ENCODE measurements at regions not wholly inside any gene's neighbourhood (a gene's known extent, or its start where the extent isn't known, plus 50 kb on each side); places are given as distances from the start of the nearest gene placed in this dataset.

GRCh38 chr4:17204908-17205307 is 306.5 kb upstream of the LDB2 start:
- Histone ChIP-seq H4K20me1 (ENCODE audit: insufficient read depth, low read length, poor library complexity, severe bottlenecking) (no peaks in the 10 kb centered on the region), H3K9ac (ENCODE audit: low read depth, low read length, poor library complexity, severe bottlenecking) (no peak overlapping the region), H3K9me2 (replicated peaks; ENCODE audit: low read depth, low read length) (no peaks in the 10 kb centered on the region), H3K4me3 (ENCODE audit: low read length, poor library complexity, severe bottlenecking) (no peak overlapping the region), H3K9me3 (ENCODE audit: insufficient read depth, low read depth, low read length) (no peaks in the 10 kb centered on the region), H3K27me3 (ENCODE audit: insufficient read depth, low read length, poor library complexity, severe bottlenecking) (no peaks in the 10 kb centered on the region), H3K4me2 (ENCODE audit: low read depth, low read length, poor library complexity, severe bottlenecking) (no peak overlapping the region), H3K79me2 (ENCODE audit: insufficient read depth, low read length) (no peaks in the 10 kb centered on the region), H3K4me1 (ENCODE audit: insufficient read depth, low read length, poor library complexity, severe bottlenecking) (no peaks in the 10 kb centered on the region), H3F3A (ENCODE audit: low read depth) (no peaks in the 10 kb centered on the region), H2AFZ (ENCODE audit: low read length) (no peak overlapping the region), H3K36me3 (ENCODE audit: insufficient read depth, low read length) (no peaks in the 10 kb centered on the region)
- no peak for TF ChIP-seq EZH2phosphoT487 (IDR thresholded peaks at IDR 0.05; ENCODE audit: borderline replicate concordance)

- Histone ChIP-seq H3K9ac (ENCODE audit: low read depth, low read length, poor library complexity, severe bottlenecking) (no peak overlapping the region), H3K36me3 (ENCODE audit: insufficient read depth, low read length) (no peaks in the 10 kb centered on the region), H3K4me1 (ENCODE audit: insufficient read depth, low read length, poor library complexity, severe bottlenecking) (no peaks in the 10 kb centered on the region), H3K79me2 (ENCODE audit: insufficient read depth, low read length) (no peaks in the 10 kb centered on the region), H3K9me2 (replicated peaks; ENCODE audit: low read depth, low read length) (no peaks in the 10 kb centered on the region), H3K9me3 (ENCODE audit: insufficient read depth, low read depth, low read length) (no peaks in the 10 kb centered on the region), H3F3A (ENCODE audit: low read depth) (no peaks in the 10 kb centered on the region), H3K27me3 (ENCODE audit: insufficient read depth, low read length, poor library complexity, severe bottlenecking) (no peaks in the 10 kb centered on the region), H3K4me2 (ENCODE audit: low read depth, low read length, poor library complexity, severe bottlenecking) (no peak overlapping the region), H2AFZ (ENCODE audit: low read length) (no peak overlapping the region), H4K20me1 (ENCODE audit: insufficient read depth, low read length, poor library complexity, severe bottlenecking) (no peaks in the 10 kb centered on the region), H3K4me3 (ENCODE audit: low read length, poor library complexity, severe bottlenecking) (no peak overlapping the region)
- no peak for TF ChIP-seq CTCF (conservative IDR thresholded peaks at IDR 0.05; ENCODE audit: low read length)
- TF ChIP-seq EZH2phosphoT487 (IDR thresholded peaks at IDR 0.05; ENCODE audit: borderline replicate concordance) = no peak
Observed at GRCh38 chr4:17203797-17204196, 305.4 kb upstream of the LDB2 start.

- Histone ChIP-seq H3F3A (ENCODE audit: low read depth) (no peaks in the 10 kb centered on the region), H3K79me2 (ENCODE audit: insufficient read depth, low read length) (no peaks in the 10 kb centered on the region), H3K4me1 (ENCODE audit: insufficient read depth, low read length, poor library complexity, severe bottlenecking) (no peaks in the 10 kb centered on the region), H3K9me2 (replicated peaks; ENCODE audit: low read depth, low read length) (no peaks in the 10 kb centered on the region), H3K36me3 (ENCODE audit: insufficient read depth, low read length) (no peaks in the 10 kb centered on the region), H2AFZ (ENCODE audit: low read length) (no peak overlapping the region), H3K9me3 (ENCODE audit: insufficient read depth, low read depth, low read length) (no peaks in the 10 kb centered on the region), H3K9ac (ENCODE audit: low read depth, low read length, poor library complexity, severe bottlenecking) (no peak overlapping the region), H3K27me3 (ENCODE audit: insufficient read depth, low read length, poor library complexity, severe bottlenecking) (no peaks in the 10 kb centered on the region), H4K20me1 (ENCODE audit: insufficient read depth, low read length, poor library complexity, severe bottlenecking) (no peaks in the 10 kb centered on the region), H3K4me3 (ENCODE audit: low read length, poor library complexity, severe bottlenecking) (no peak overlapping the region), H3K4me2 (ENCODE audit: low read depth, low read length, poor library complexity, severe bottlenecking) (no peak overlapping the region)
- TF ChIP-seq EZH2phosphoT487 (IDR thresholded peaks at IDR 0.05; ENCODE audit: borderline replicate concordance) (no peak), CTCF (conservative IDR thresholded peaks at IDR 0.05; ENCODE audit: low read length) (no peak)
Observed at GRCh38 chr4:17197070-17197469, 298.6 kb upstream of the LDB2 start.

- Histone ChIP-seq H3K4me1 (ENCODE audit: insufficient read depth, low read length, poor library complexity, severe bottlenecking) (no peaks in the 10 kb centered on the region), H3K9ac (ENCODE audit: low read depth, low read length, poor library complexity, severe bottlenecking) (no peak overlapping the region), H3K9me3 (ENCODE audit: insufficient read depth, low read depth, low read length) (no peaks in the 10 kb centered on the region), H3F3A (ENCODE audit: low read depth) (no peaks in the 10 kb centered on the region), H3K4me3 (ENCODE audit: low read length, poor library complexity, severe bottlenecking) (no peak overlapping the region), H3K79me2 (ENCODE audit: insufficient read depth, low read length) (no peaks in the 10 kb centered on the region), H3K27me3 (ENCODE audit: insufficient read depth, low read length, poor library complexity, severe bottlenecking) (no peaks in the 10 kb centered on the region), H4K20me1 (ENCODE audit: insufficient read depth, low read length, poor library complexity, severe bottlenecking) (no peaks in the 10 kb centered on the region), H2AFZ (ENCODE audit: low read length) (no peak overlapping the region), H3K36me3 (ENCODE audit: insufficient read depth, low read length) (no peaks in the 10 kb centered on the region), H3K9me2 (replicated peaks; ENCODE audit: low read depth, low read length) (no peaks in the 10 kb centered on the region), H3K4me2 (ENCODE audit: low read depth, low read length, poor library complexity, severe bottlenecking) (no peak overlapping the region)
- TF ChIP-seq EZH2phosphoT487 (IDR thresholded peaks at IDR 0.05; ENCODE audit: borderline replicate concordance) (no peak), CTCF (conservative IDR thresholded peaks at IDR 0.05; ENCODE audit: low read length) (no peak)
Observed at GRCh38 chr4:17195461-17196275, 297.2 kb upstream of the LDB2 start.

Measured in Loucy (cell line).